Endothelial cell of umbilical vein (primary cell): ENCODE measurements at regions not wholly inside any gene's neighbourhood (a gene's known extent, or its start where the extent isn't known, plus 50 kb on each side); places are given as distances from the start of the nearest gene placed in this dataset.
A peak's percentile ranks its signal among the peaks of the same experiment; 100 is the strongest.

Experiments
- BruUV-seq: library from RNA; stranded (reverse); fragments of 400-500 nt; replicated peaks from 2 replicates; lab custom pipeline; 2021; lab: Mats Ljungman, UMichigan
- CTCF ChIA-PET: fragments of 300-600, 350-600 bp; sonication (Branson Sonifier 250); formaldehyde crosslinking; loops from one replicate; lab custom pipeline; 2021; ENCODE audit warnings: antibody characterized with exemption, inconsistent platforms; lab: Charles Lee
- POLR2A ChIA-PET: fragments of 300-600, 350-600 bp; sonication (Branson Sonifier 250); formaldehyde crosslinking; loops from one replicate; lab custom pipeline; 2021; ENCODE audit warnings: antibody characterized with exemption, inconsistent platforms; lab: Charles Lee
- DNase-seq: peaks from one replicate; pipeline ENCODE4 v3.0.0-alpha.2; 2011; ENCODE audit warnings: low read depth, low spot score
- FAIRE-seq: peaks from 2 replicates; lab custom pipeline; 2011; peaks lifted over from hg19 to GRCh38; lab: Jason Lieb, UNC
- H2AFZ ChIP-seq: 2 replicates; pipeline ENCODE4 v1.6.0; 2012; ENCODE audit warnings: low read depth, low read length, control low read depth, inconsistent platforms
- H3K27ac ChIP-seq: 2 replicates; pipeline ENCODE4 v1.5.1; 2011; ENCODE audit warnings: low read depth, mild to moderate bottlenecking, control low read depth, low read length, moderate library complexity; ENCODE audit not compliant: insufficient read depth
- H3K27me3 ChIP-seq, 2 experiments: 2 replicates each; pipeline versions ENCODE4 v1.6.0 to v1.6.1; 2011; ENCODE audit warnings: low read length in 2 of 2, mixed read lengths in 1 of 2; ENCODE audit not compliant: control insufficient read depth in 2 of 2, insufficient read depth in 2 of 2
- H3K36me3 ChIP-seq, 2 experiments: 2 replicates in 1 of 2; 3 replicates in 1 of 2; pipeline ENCODE4 v1.5.1; 2011; ENCODE audit warnings: low read length in 2 of 2, mild to moderate bottlenecking in 1 of 2, moderate library complexity in 1 of 2; ENCODE audit not compliant: control insufficient read depth in 2 of 2, insufficient read depth in 2 of 2; ENCODE audit errors: extremely low read depth in 1 of 2
- H3K4me1 ChIP-seq: 3 replicates; pipeline ENCODE4 v1.5.1; 2011; ENCODE audit warnings: mild to moderate bottlenecking, low read length; ENCODE audit not compliant: control insufficient read depth, insufficient read depth; ENCODE audit errors: extremely low read depth
- H3K4me2 ChIP-seq: 2 replicates; pipeline ENCODE4 v1.6.1; 2011; ENCODE audit warnings: low read length, control low read depth, mixed read lengths; ENCODE audit not compliant: insufficient read depth
- H3K4me3 ChIP-seq, 3 experiments: fragments of 200-600 bp in 1 of 3; sonication (generic), shearing (Covaris generic) in 1 of 3; replicated peaks in 1 of 3; 2 replicates each; pipeline ENCODE4 v1.5.1; 2011 to 2016; ENCODE audit warnings: control low read depth in 3 of 3, low read length in 3 of 3, mild to moderate bottlenecking in 2 of 3, inconsistent platforms in 1 of 3, low read depth in 1 of 3, moderate library complexity in 1 of 3; ENCODE audit not compliant: insufficient read depth in 1 of 3
- H3K79me2 ChIP-seq: 2 replicates; pipeline ENCODE4 v1.6.0; 2012; ENCODE audit warnings: low read length, inconsistent platforms; ENCODE audit not compliant: control insufficient read depth, insufficient read depth
- H3K9ac ChIP-seq: replicated peaks from 2 replicates; pipeline ENCODE3; 2011; ENCODE audit warnings: low read length, control low read depth; ENCODE audit not compliant: insufficient read depth; ENCODE audit errors: extremely low read depth
- H3K9me1 ChIP-seq: replicated peaks from 3 replicates; pipeline ENCODE4 v1.6.0; 2011; ENCODE audit warnings: mild to moderate bottlenecking, low read length; ENCODE audit not compliant: control insufficient read depth, insufficient read depth; ENCODE audit errors: extremely low read depth
- H3K9me3 ChIP-seq: replicated peaks from 2 replicates; pipeline ENCODE4 v1.5.1; 2012; ENCODE audit warnings: low read length, inconsistent platforms; ENCODE audit not compliant: control insufficient read depth, insufficient read depth
- H4K20me1 ChIP-seq: replicated peaks from 2 replicates; pipeline ENCODE3; 2011; ENCODE audit warnings: mild to moderate bottlenecking, low read length; ENCODE audit not compliant: control insufficient read depth, insufficient read depth; ENCODE audit errors: extremely low read depth
- CTCF ChIP-seq, 2 donors: IDR thresholded peaks; 1 replicate in 1 of 2; 2 replicates in 1 of 2; pipeline ENCODE4 v1.5.1; 2011; ENCODE audit warnings: low read length in 2 of 2, mild to moderate bottlenecking in 2 of 2, moderate library complexity in 2 of 2, control low read depth in 1 of 2, inconsistent platforms in 1 of 2, low read depth in 1 of 2; ENCODE audit not compliant: insufficient read depth in 1 of 2; ENCODE audit errors: extremely low read depth in 1 of 2
- EZH2 ChIP-seq: IDR thresholded peaks from 2 replicates; pipeline ENCODE4 v1.6.1; 2012; ENCODE audit warnings: borderline replicate concordance, low read depth, mild to moderate bottlenecking, moderate library complexity, low read length, inconsistent platforms; ENCODE audit not compliant: severe bottlenecking
- FOS ChIP-seq: IDR thresholded peaks from 2 replicates; pipeline ENCODE4 v1.6.1; 2011; ENCODE audit warnings: mild to moderate bottlenecking, low read length, moderate library complexity, borderline replicate concordance; ENCODE audit not compliant: insufficient read depth
- GATA2 ChIP-seq: IDR thresholded peaks from 2 replicates; pipeline ENCODE4 v1.7.0; 2011; ENCODE audit warnings: low read depth, mild to moderate bottlenecking, moderate library complexity, mixed read lengths, low read length; ENCODE audit not compliant: insufficient read length, insufficient read depth
- JUN ChIP-seq: IDR thresholded peaks from 2 replicates; pipeline ENCODE4 v1.6.1; 2011; ENCODE audit warnings: borderline replicate concordance, low read depth; ENCODE audit not compliant: insufficient read length, insufficient read depth
- MAX ChIP-seq: IDR thresholded peaks from 2 replicates; pipeline ENCODE4 v1.6.1; 2011; ENCODE audit not compliant: insufficient read depth, insufficient read length
- MYC ChIP-seq: IDR thresholded peaks from one replicate; pipeline ENCODE4 v1.6.1; 2011; ENCODE audit warnings: mild to moderate bottlenecking, low read depth, low read length
- POLR2A ChIP-seq: IDR thresholded peaks from 2 replicates; pipeline ENCODE4 v1.6.1; 2012; ENCODE audit warnings: low read depth, mild to moderate bottlenecking, control low read depth, low read length
- POLR2AphosphoS5 ChIP-seq: IDR thresholded peaks from 2 replicates; pipeline ENCODE4 v1.6.1; 2012; ENCODE audit warnings: low read depth, mild to moderate bottlenecking, control low read depth, low read length, moderate library complexity; ENCODE audit not compliant: insufficient read depth
- dilution Hi-C: fragments of 300-500 bp; cut with MboI; formaldehyde crosslinking; loops from one replicate; pipeline ENCODE4 v1.15.0; 2019; ENCODE audit warnings: low sequenced_read_pairs; ENCODE audit not compliant: extremely low pct_ligation_motif_present
- intact Hi-C: fragments of 100-400 bp; cut with micrococcal nuclease; formaldehyde crosslinking; loops from one replicate; pipeline ENCODE4 v1.10.0; 2022

GRCh38 chr2:181124497-181124896 is 144.1 kb downstream of the UBE2E3 start:
- dilution Hi-C loops: no loop called here
- BruUV-seq: no TSS peak
- CTCF ChIA-PET: interaction anchor here (0.7 to 1.3 kb wide), 3 partner anchors 20 to 591 kb away, joined by 3 to 4 read pairs (median 3); no protein-coding TSS in a partner anchor
- no peaks in the 10 kb centered on the region for H3K79me2 ChIP-seq
- H3K9me1 ChIP-seq: no peaks in the 10 kb centered on the region
- H3K9ac ChIP-seq: peak overlapping the region; percentile 37
- no peaks in the 10 kb centered on the region for H4K20me1 ChIP-seq
- peak overlapping the region; percentile 96 for H3K27ac ChIP-seq
- no peak for FAIRE-seq
- no peaks in the 10 kb centered on the region for H3K36me3 ChIP-seq
- H3K27me3 ChIP-seq: no peaks in the 10 kb centered on the region
- POLR2A ChIA-PET: no interaction called here
- H3K9me3 ChIP-seq: no peaks in the 10 kb centered on the region
- TF ChIP-seq POLR2A (no peak), POLR2AphosphoS5 (no peak), EZH2 (no peak), FOS (no peak), MAX (no peak), CTCF (IDR thresholded peaks at IDR 0.05; ENCODE audit: extremely low read depth in 1 of 2, insufficient read depth in 1 of 2, low read depth in 1 of 2, low read length in 2 of 2) (no peak), GATA2 (no peak), MYC (no peak), JUN (no peak)
- H3K4me1 ChIP-seq: peaks cover 16% of the 10 kb centered on the region
- DNase-seq: peak; percentile 4
- H2AFZ ChIP-seq: peak overlapping the region; percentile 60
- intact Hi-C loops: no loop called here
- H3K4me2 ChIP-seq: peak overlapping the region; percentile 38
- H3K4me3 ChIP-seq: no peak overlapping the region
